GM21423 (cell line): ENCODE measurements at regions not wholly inside any gene's neighbourhood (a gene's known extent, or its start where the extent isn't known, plus 50 kb on each side); places are given as distances from the start of the nearest gene placed in this dataset.

ENCODE experiments used
- ATAC-seq: cut with Tn5 transposase; IDR thresholded peaks from one replicate; pipeline ENCODE4 v1.9.1; 2021; ENCODE audit warnings: mild to moderate bottlenecking, moderate library complexity; ENCODE audit not compliant: unreplicated experiment

DNA sequence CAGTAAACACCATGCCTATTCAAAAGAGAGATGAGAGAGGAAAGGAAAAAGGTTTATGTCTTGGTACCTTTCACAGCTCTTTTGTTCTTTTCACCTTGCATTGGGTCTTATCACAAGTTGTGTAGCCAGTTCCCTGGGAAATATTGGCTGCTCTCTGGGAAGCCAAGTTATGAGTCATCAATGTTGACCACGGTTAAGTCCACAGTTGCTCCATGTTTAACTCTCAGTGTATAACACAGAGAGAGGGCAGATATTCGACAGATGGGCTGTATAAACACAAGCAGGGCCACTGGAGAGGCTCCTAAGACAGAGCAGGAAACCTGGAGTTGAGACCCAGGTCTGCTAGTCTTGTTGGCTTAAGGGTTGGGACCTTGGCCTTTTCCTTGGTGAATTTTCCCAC is 718.6 kb downstream of the QKI start:
- ATAC-seq = no peak

DNA sequence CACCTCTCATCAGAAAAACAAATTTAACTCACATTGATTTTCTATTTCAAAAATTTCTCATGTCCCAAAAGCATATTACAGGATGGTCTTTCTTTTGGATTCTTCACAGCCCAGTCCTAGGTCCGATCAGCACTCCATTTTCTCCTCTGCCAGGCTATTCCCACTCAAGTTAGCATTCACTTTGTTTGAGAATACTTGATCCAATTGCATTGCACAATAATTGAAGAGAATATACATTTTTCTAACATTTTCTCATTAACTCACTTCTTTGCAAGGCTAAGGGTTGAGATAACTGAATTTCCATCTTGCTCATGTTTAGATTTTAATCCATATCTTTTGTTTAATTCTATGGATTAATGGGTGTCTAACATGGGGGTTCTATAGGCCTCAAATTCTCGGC is 716.1 kb downstream of the QKI start:
- no peak for ATAC-seq

DNA sequence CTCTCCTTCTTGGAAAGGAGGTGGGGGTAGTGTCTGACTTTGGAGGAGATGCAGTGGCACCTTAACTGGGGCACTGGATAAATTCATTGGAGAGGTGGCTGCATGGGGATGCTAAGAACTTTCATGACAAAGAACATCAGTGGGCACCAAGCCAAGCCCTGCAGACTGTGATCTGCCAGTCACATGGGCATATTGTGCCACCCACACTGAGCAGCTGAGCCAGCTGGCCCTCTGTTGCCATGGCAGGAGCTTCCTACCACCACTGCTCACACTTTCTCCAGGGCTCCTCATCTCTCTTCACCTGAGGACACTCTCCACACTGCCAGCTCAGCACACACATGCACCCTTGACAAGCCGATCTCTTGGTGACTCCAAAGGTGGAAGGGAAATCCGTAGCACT is 715.6 kb downstream of the QKI start:
- ATAC-seq = no peak

DNA sequence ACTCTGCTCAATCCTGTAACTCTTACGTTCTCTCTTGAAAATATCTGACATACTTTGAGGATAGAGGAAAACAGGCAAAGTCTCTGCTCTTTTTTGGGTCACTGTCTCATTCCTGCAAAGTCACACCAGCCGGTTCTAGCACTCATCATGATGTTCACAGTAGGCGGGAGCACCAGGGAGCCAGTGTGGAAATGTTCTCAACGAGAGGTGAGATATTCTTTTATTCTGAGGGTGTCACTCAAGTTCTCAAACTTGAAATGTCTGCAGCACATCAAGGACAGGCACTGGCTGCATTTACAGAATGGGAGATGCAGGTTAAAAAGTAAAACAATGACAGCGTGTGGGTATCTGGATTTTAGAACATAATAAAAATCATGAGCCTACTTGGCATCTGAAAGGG is 714.7 kb downstream of the QKI start:
- ATAC-seq = no peak

DNA sequence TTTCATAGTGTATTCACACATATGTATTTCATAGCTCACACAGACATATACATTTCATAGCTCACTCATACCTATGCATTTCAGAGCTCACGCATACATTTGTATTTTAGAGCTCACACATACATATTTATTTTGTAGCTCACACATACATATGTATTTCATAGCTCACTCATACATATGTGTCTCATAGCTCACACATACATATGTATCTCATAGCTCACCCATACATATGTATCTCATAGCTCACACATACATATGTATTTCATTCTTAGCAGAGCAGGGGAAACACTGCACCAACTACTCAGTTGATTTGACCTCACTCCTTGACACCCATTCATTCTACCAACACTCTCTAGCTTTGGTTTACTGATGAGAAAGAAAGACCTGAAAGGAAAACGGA is 713.6 kb downstream of the QKI start:
- no peak for ATAC-seq

DNA sequence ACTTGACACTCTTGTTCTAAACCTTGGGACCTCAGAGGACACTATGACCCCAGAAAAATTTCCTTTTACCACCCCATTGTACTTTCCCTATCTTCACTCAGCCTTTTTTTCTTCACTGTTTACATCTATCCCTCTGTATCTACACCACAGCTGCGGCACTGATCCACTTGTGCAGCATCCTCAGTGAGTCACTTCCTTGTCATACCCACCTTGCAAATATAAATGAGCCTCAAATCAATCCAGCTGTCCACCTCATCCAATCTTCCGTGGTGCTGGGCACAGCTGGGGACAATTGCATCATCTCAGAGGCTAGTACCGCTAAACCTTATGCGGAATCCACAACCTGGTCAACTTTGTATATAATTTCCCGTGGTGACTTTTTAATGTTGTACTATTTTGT is 710.5 kb downstream of the QKI start:
- ATAC-seq = no peak

DNA sequence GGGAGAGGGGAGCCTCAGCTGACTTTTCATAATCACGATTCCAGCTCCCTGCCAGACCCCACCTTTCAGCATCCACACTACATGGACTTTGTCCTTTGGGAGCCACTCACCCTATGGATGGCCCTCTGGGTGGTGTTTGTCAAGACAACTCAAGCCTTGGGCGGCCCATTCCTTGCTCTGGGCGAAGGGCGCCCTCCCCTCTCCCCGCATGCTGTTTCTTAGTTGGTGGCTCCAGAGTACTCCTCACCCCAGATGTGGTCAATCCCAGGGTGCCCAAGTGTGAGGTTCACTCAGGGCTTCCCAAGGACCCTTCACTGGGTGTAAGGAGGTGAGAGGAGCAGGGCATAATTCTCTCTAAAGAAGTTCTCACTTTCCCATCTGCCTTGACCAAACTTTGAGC is 710.0 kb downstream of the QKI start:
- ATAC-seq = no peak

DNA sequence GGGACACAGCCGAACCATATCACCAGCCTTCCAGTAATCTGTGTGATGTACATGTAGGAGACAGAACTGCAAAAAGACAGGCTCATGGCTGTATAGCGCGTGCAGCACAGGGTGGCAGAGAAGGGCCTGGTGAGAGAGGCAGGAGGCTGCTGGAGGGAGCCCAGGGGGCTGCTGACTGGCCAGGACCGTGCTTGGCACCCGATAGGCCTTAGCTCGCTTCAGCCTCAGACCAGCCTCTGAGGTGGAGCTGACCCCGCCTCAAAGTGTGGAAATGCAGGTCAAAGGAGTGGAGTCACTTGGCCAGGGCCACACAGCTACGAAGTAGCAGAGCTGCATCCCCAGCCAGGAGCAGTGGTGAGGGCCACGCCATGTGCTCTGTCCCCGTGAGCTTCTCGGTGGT is 707.6 kb downstream of the QKI start:
- ATAC-seq = no peak

DNA sequence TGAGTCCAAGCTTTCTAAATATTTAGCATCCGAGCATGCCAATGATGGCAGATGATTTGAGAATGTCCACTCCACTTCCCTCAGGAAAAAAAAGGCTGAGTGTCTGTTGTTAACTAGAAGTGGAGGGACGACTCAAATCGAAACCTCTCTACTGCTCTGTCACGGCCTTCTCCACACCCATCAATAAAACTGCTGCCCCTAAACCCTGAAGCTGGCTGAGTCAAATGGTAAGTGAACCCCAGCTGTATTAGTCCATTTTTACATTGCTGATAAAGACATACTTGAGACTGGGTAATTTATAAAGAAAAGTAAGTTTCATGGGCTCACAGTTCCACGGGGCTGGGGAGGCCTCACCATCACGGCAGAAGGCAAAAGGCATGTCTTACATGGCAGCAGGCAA is 707.0 kb downstream of the QKI start:
- ATAC-seq = no peak

DNA sequence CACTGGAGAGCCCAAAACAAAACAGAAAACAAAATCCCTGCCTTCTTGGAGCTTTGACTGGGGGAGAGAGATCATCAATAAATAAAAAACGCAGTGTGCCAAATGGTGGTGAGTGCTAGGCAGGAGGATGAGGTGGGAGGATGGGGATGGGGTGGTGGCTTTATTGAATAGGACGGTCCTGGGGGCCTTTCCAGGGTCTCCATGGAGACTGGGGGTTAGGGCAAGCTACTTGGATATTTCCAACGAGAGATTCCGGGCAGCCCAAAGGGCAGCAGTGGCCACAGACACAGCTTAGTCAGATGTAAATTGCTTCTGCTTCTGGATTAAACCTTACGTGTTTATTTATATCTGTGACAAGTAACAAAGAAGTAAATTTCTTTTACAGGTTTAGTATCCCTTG is 700.1 kb downstream of the QKI start:
- no peak for ATAC-seq

DNA sequence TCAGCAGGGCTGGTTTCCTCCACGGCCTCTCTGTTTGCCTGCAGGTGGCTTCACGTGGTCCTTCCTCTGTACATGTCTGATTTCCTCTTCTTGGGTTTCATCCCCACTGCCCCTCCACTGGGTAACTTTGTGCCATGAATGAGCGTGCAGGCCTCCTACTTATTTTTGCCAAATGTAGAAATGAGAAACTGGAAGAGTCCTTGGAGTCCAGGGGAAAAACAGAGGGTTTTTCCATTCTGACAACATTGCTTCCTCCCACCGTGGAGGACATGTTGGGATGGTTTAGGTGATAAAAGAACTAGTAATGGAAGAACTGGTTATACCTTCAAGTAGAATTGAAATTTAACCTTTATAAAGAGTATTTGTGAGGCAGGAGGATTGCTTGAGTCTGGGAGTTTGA is 699.5 kb downstream of the QKI start:
- ATAC-seq = no peak

DNA sequence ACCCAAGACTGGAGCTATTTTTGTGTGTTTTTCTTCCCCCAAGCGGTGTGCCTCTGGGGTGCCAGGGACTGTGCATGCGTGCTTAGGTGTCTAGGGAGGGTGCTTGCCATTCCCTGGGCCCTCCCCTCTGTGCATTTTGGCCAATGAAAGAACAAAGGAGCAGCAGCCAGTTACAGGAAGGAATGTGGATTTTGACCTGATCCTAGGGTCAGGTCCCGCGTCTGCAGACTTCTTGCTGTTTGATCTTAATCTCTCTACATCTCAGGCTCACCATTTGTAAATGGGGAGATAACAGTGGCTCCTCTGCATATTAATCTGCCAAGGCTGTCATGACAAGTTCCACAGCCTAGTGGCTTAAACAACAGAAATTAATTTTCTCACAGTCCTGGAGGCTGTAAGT is 699.1 kb downstream of the QKI start:
- ATAC-seq = no peak

DNA sequence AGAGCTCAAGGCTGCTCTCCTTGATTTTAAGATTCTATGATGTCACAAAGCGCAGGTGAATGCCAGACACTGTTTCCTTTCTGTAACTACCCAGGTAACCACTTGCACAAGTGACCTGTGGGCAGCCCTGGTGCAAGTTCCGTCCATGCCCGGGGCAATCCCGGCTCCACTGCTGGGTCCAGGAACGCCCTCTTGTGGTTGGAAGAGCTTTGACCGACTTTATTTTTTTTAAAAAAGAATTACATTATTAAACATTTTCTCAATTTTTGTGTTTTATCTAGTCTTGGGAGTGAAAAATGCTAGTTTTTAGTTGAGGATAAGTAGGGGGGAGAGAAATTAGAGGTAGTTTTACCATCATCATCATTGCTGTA is 695.2 kb downstream of the QKI start:
- ATAC-seq = no peak

DNA sequence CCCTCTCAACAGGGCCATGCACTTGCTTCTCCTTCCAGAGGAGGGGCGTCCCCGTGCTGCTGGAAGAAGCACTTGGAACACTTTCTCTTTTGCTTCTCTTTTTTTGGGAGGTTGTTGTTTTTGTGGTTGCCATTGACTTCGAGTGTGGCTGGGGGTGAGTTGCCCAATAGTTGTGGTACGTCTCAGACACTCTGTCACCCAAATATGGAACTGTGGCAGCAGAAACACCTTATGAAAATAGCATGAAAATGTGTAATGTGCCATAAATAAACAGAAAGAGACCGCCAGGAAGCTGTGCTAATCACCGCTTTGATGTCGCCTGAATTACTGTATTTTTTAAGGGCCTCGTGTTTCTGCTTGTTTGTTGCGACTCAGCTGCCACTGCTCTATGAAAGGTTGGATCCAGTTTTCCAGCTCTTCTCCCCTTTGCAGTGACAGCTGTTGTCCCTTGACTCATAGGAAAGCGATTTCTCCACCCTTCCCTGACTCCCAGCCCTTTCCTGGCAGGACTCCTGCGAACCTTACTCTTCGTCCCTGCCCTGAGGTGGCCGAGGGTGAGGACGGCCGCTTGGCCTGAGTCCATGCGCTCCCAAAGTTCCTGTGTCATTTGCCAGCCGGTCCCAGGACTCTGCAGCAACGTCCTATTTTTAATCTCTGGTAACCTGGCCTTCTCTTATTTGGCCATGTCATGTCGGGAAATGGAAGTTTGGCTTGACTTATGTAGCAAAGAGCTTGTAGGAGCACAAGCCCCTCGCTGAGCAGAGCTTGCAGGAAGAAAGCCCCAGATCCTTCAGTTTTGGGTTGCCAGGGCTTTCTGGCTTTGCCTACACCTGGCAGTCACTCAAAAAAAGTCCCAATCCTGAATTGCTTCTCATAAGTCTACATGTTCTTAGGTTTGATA is 694.6 kb downstream of the QKI start:
- no peak for ATAC-seq

DNA sequence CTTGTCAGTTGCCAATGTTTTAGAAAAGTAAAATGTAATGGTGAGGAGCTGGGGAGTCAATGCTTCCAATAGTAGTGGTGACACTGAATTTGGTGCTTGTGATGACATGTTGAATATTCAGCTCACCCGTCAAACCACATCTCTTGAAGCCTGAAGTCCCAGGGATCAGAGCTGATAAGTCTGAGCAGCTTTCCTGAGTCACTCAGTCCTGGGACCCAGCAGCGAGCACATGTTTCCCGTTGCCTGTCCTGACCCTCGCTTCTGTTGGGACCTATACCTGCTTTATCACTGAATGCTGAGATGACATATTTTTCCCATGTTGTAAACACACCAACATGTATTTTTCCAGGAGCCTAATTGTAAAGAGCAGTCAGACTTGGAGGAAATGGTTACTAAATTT is 693.6 kb downstream of the QKI start:
- ATAC-seq = no peak

DNA sequence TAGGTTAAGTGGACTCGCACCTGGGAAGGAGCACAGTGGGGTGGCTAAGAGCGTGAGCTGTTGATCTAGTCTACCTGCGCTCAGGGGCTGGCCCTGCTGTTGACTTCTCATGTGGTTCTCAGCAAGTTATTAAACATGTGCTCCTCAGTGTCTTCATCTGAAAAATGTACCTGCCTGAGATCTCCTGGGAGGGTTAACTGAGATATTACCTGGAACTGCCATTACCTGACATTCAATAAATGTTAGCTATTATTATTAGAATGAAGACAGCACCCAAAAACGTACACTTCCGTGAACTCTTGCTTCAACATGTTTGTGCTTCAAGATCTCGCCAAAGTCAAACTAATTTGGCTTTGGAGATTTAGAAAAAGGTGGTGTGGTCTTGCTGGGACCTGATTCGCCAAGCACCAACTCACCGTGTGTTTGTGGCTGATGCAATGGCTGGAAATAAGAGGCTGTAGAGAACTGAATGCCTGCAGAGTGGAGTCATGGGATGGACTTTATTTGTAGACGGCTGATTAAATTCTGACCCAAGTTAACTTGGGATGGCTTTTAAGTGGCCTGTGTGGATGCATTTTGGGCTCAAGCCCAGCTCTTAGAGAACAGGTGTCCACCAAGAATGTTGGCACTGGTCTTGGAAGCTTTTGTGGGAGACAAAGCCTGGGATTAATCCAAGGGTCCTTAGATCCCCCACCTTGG is 692.9 kb downstream of the QKI start:
- ATAC-seq = no peak

DNA sequence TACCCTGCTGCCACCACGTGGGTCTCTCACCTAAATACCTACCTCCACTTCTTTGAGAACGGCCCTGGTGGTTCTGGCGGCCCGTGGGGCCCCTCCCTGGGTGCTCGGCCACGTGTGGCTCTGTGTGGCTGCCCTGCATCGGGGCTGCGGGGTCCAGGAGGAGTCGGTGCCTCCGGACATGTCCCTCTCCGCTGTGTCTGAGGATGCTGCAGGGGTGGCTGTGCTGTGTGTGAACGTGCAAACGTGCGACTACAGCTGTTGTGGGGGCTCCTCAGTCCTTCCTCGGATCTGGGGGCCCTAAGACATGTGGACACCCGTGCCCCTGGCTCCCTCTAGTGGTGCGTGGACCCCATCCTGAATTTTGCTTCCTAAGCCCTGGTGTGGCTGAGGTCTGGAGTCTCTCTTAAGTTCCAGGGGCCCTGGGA is 691.8 kb downstream of the QKI start:
- ATAC-seq = no peak

DNA sequence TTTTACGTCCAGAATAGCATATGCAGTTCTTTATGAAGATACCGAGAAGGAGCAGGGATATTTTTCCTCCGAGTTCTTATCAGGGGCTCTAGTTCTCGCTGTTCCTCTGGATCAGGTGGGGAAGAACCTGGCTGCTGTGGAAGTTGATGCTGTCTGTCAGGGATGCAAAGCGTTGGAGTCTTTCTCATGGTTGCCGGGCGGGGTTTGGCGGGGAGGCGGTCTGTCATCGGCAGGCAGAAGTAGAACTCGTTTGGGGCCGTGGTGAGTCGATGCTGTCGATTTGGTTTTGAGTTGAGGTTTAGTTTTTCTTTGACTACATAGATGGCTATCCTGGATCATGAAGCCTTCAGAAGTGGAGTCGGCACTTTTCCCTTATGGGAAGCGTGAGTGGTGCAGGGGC is 691.2 kb downstream of the QKI start:
- no peak for ATAC-seq

DNA sequence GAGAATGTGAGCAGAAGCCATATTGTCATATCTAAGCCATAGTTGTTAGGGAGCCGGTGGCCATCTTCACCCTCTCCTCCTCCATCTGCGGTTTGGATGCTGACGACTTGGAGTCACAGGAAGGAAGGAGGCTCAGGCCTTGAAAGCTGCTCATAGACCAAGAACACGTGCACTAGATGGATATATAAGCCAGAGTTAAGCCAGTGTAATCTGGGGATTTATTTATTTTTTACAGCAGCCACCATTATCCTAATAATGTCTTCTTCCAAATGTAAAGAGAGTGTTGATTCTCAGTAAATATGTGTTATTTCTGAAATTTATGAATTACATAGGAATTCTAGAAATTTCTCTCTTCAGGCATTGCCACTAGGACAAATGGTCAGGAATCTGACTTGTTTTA is 689.9 kb downstream of the QKI start:
- no peak for ATAC-seq

DNA sequence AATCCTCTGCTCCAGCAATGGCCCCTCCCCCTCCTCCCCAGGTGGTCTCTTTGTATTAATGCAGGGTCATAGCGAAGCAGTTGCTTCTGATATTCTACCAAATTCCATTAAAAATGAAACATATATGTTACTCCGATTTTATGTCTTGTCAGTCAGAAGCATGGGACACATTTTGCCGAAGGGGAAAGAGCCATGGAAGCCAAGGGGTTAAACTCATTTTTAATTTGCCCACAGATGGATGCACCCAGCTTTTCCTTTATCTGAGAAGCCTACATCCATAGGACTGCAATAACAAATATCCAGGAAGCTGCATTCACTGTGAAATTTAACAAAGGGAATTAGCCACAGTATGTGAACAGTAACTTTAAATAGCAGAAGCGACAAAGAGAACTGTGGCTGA is 688.2 kb downstream of the QKI start:
- no peak for ATAC-seq

DNA sequence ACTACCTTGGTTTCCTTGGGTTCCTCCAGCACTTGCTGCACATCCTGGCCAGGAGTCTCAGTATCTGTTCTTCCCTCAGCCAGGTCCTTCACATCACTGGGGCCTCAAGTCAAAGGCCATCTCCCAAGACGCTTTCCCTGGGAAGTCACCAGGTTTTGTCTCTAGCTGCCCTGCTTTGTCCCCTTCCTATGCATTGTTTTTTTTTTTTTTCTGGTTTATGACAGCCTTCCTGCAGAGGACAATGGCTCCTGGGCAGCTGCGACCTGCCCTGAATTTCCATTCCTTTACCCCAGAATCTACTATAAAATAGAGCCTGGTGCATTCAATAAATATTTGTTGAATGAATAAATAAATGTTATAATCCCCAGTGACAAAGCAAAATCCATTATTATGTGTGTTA is 687.3 kb downstream of the QKI start:
- no peak for ATAC-seq

DNA sequence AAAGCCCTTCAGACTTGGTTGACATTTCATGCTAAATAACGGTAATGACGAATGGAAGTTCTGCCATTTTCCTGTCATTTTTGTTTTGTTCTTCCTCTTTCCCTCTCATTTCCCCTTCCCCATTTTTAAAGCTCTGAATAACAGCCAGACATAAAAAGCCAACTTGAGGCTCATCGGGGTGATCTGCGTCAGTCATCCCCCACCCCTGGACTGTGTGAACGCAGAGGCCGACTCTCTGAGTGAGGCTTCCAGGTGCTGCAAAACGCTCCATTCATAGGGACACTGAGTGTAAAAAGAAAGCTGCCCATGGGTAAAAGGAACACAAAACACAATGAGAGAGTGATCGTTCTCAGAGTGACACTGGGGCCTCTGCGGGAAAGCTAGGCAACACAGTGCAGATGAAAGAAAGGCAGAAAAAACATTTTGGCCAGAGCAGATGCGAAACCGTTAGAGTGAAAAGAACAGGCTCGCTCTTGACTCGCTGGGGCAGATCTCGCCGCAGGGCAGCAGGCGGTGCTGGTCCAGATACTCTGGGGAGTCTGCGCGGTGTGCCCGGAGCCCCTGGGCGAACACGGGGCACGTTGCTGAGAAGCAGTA is 684.8 kb downstream of the QKI start:
- no peak for ATAC-seq
